Renal pelvis (tissue), 1 donor: ENCODE measurements at regions not wholly inside any gene's neighbourhood (a gene's known extent, or its start where the extent isn't known, plus 50 kb on each side); places are given as distances from the start of the nearest gene placed in this dataset.

Source experiments
- DNase-seq: peaks from one replicate; pipeline ENCODE4 v3.0.0-alpha.2; 2013

- DNase-seq = no peak
These were observed 1394.3 kb downstream of the TBC1D22A start for GRCh38 chr22:48156603-48157355.

- DNase-seq = no peak
These were observed 1393.0 kb downstream of the TBC1D22A start for GRCh38 chr22:48155446-48155845.

- DNase-seq = no peak
These were observed 1392.4 kb downstream of the TBC1D22A start for GRCh38 chr22:48154943-48155240.

GRCh38 chr22:48154169-48154942 lies 1391.9 kb downstream of the TBC1D22A start:
- DNase-seq = no peak

- no peak for DNase-seq
These were observed 1391.3 kb downstream of the TBC1D22A start for GRCh38 chr22:48153726-48154125.

- DNase-seq = no peak
These were observed 1390.5 kb downstream of the TBC1D22A start for GRCh38 chr22:48152916-48153315.

- no peak for DNase-seq
These were observed 1389.8 kb downstream of the TBC1D22A start for GRCh38 chr22:48152164-48152775.

- no peak for DNase-seq
These were observed 1389.2 kb downstream of the TBC1D22A start for GRCh38 chr22:48151641-48152040.

- DNase-seq = no peak
These were observed 1385.4 kb downstream of the TBC1D22A start for GRCh38 chr22:48147831-48148230.

- no peak for DNase-seq
These were observed 1385.0 kb downstream of the TBC1D22A start for GRCh38 chr22:48147404-48147803.

GRCh38 chr22:48146426-48146825 lies 1384.0 kb downstream of the TBC1D22A start:
- DNase-seq = no peak

GRCh38 chr22:48145738-48146137 lies 1383.3 kb downstream of the TBC1D22A start:
- DNase-seq = no peak

GRCh38 chr22:48144318-48144717 lies 1381.9 kb downstream of the TBC1D22A start:
- DNase-seq = no peak

GRCh38 chr22:48143856-48144255 lies 1381.4 kb downstream of the TBC1D22A start:
- DNase-seq = no peak

- DNase-seq = no peak
These were observed 1379.9 kb downstream of the TBC1D22A start for GRCh38 chr22:48142388-48142787.

- no peak for DNase-seq
These were observed 1378.9 kb downstream of the TBC1D22A start for GRCh38 chr22:48141301-48141700.

- no peak for DNase-seq
These were observed 1377.9 kb downstream of the TBC1D22A start for GRCh38 chr22:48140261-48140813.

- DNase-seq = no peak
These were observed 1377.3 kb downstream of the TBC1D22A start for GRCh38 chr22:48139776-48140175.

GRCh38 chr22:48138855-48139254 lies 1376.4 kb downstream of the TBC1D22A start:
- no peak for DNase-seq

GRCh38 chr22:48138427-48138826 lies 1376.0 kb downstream of the TBC1D22A start:
- no peak for DNase-seq

- no peak for DNase-seq
These were observed 1375.2 kb downstream of the TBC1D22A start for GRCh38 chr22:48137640-48138039.

- DNase-seq = no peak
These were observed 1373.1 kb downstream of the TBC1D22A start for GRCh38 chr22:48135592-48135991.

GRCh38 chr22:48125416-48125815 lies 1363.0 kb downstream of the TBC1D22A start:
- DNase-seq = no peak
